SU-DHL-6 (cell line): ENCODE measurements at regions not wholly inside any gene's neighbourhood (a gene's known extent, or its start where the extent isn't known, plus 50 kb on each side); places are given as distances from the start of the nearest gene placed in this dataset.

Experiments used
- H2AFZ ChIP-seq: fragments of 200-600 bp; sonication (generic); 2 replicates; pipeline ENCODE4 v1.6.1; 2014; ENCODE audit warnings: low read depth, mild to moderate bottlenecking, moderate library complexity, mixed read lengths, antibody characterized with exemption, low read length; ENCODE audit not compliant: severe bottlenecking
- H3F3A ChIP-seq: fragments of 200-600 bp; shearing (Covaris generic); 2 replicates; pipeline ENCODE4 v1.6.0; 2016; ENCODE audit warnings: antibody characterized with exemption, mild to moderate bottlenecking; ENCODE audit not compliant: insufficient read depth
- H3K27ac ChIP-seq: fragments of 200-600 bp; sonication (generic); 2 replicates; pipeline ENCODE4 v1.5.1; 2016; ENCODE audit warnings: low read depth, mild to moderate bottlenecking, low read length, moderate library complexity, mixed read lengths
- H3K27me3 ChIP-seq: fragments of 200-600 bp; sonication (generic), shearing (Covaris generic); 2 replicates; pipeline ENCODE4 v1.6.0; 2014; ENCODE audit warnings: mild to moderate bottlenecking, low read length
- H3K36me3 ChIP-seq: fragments of 200-600 bp; sonication (generic); 2 replicates; pipeline ENCODE4 v1.6.1; 2014; ENCODE audit warnings: mild to moderate bottlenecking, low read length, mixed read lengths
- H3K4me2 ChIP-seq: fragments of 300-600, 200-600 bp; shearing (Covaris generic), sonication (generic); 2 replicates; pipeline ENCODE4 v1.6.0; 2014; ENCODE audit warnings: low read length, low read depth, mild to moderate bottlenecking; ENCODE audit not compliant: poor library complexity, severe bottlenecking
- H3K4me3 ChIP-seq: fragments of 200-600 bp; sonication (generic); 2 replicates; pipeline ENCODE4 v1.5.1; 2014; ENCODE audit warnings: antibody characterized with exemption, low read length, mild to moderate bottlenecking, mixed read lengths; ENCODE audit not compliant: insufficient read depth, poor library complexity, severe bottlenecking
- H3K79me2 ChIP-seq: fragments of 200-600 bp; sonication (generic); 2 replicates; pipeline ENCODE4 v1.6.1; 2014; ENCODE audit warnings: mild to moderate bottlenecking, low read length, moderate library complexity; ENCODE audit not compliant: insufficient read depth
- H3K9ac ChIP-seq: fragments of 200-600 bp; sonication (generic); 2 replicates; pipeline ENCODE4 v1.7.0; 2014; ENCODE audit warnings: mild to moderate bottlenecking, low read length
- H3K9me2 ChIP-seq: fragments of 200-600 bp; sonication (generic); replicated peaks from 2 replicates; pipeline ENCODE4 v1.6.1; 2014; ENCODE audit warnings: low read length; ENCODE audit not compliant: insufficient read depth
- H3K9me3 ChIP-seq: fragments of 200-600 bp; sonication (generic); 2 replicates; pipeline ENCODE4 v1.6.1; 2014; ENCODE audit warnings: low read length, mixed read lengths; ENCODE audit not compliant: insufficient read depth
- H4K20me1 ChIP-seq: fragments of 200-600 bp; sonication (generic); 2 replicates; pipeline ENCODE4 v1.6.1; 2014; ENCODE audit warnings: low read depth, mild to moderate bottlenecking, antibody characterized with exemption, low read length, moderate library complexity, mixed read lengths
- CTCF ChIP-seq: fragments of 200-600 bp; sonication (generic); IDR thresholded peaks from one replicate; pipeline ENCODE4 v1.5.1; 2017; ENCODE audit warnings: antibody characterized with exemption, mild to moderate bottlenecking, low read length, moderate library complexity; ENCODE audit not compliant: insufficient read depth, poor library complexity, severe bottlenecking
- EZH2phosphoT487 ChIP-seq: fragments of 200-600 bp; sonication (generic), shearing (Covaris generic); conservative IDR thresholded peaks from 2 replicates; pipeline ENCODE4 v1.6.1; 2018; ENCODE audit warnings: mild to moderate bottlenecking, antibody characterized with exemption, low read length, moderate library complexity, mixed read lengths

- H3K79me2 ChIP-seq, result no peaks in the 10 kb centered on the region
- no peak overlapping the region for H3K9ac ChIP-seq
- H3K9me3 ChIP-seq, result no peaks in the 10 kb centered on the region
- 0 out of 2 replicates have a peak, but pooled peaks cover 16% of the 10 kb centered on the region for H3F3A ChIP-seq
- H3K27me3 ChIP-seq, result no peaks in the 10 kb centered on the region
- no peaks in the 10 kb centered on the region for H4K20me1 ChIP-seq
- H2AFZ ChIP-seq, result no peak overlapping the region
- TF ChIP-seq CTCF (no peak), EZH2phosphoT487 (no peak)
- peak overlapping the region; percentile 40 for H3K27ac ChIP-seq
- H3K4me3 ChIP-seq, result no peak overlapping the region
- no peaks in the 10 kb centered on the region for H3K9me2 ChIP-seq
- no peaks in the 10 kb centered on the region for H3K36me3 ChIP-seq
- H3K4me2 ChIP-seq, result no peak overlapping the region
Observed at GRCh38 chr4:81632581-81633299, 161.0 kb upstream of the RASGEF1B start.

- no peaks in the 10 kb centered on the region for H3K9me3 ChIP-seq
- TF ChIP-seq EZH2phosphoT487 (no peak), CTCF (no peak)
- no peaks in the 10 kb centered on the region for H4K20me1 ChIP-seq
- no peaks in the 10 kb centered on the region for H3K27me3 ChIP-seq
- H3F3A ChIP-seq, result 0 out of 2 replicates have a peak, but pooled peaks cover 16% of the 10 kb centered on the region
- H3K4me2 ChIP-seq, result no peak overlapping the region
- peak overlapping the region; percentile 40 for H3K27ac ChIP-seq
- H3K9ac ChIP-seq, result no peak overlapping the region
- no peaks in the 10 kb centered on the region for H3K79me2 ChIP-seq
- no peaks in the 10 kb centered on the region for H3K9me2 ChIP-seq
- no peaks in the 10 kb centered on the region for H3K36me3 ChIP-seq
- no peak overlapping the region for H2AFZ ChIP-seq
- no peak overlapping the region for H3K4me3 ChIP-seq
Observed at GRCh38 chr4:81631958-81632441, 160.3 kb upstream of the RASGEF1B start.

GRCh38 chr4:81629366-81629765 is 157.7 kb upstream of the RASGEF1B start:
- H3K9ac ChIP-seq, result no peak overlapping the region
- H3K4me3 ChIP-seq, result no peak overlapping the region
- H3K79me2 ChIP-seq, result no peaks in the 10 kb centered on the region
- H3K9me3 ChIP-seq, result no peaks in the 10 kb centered on the region
- no peak overlapping the region for H2AFZ ChIP-seq
- no peak for TF ChIP-seq CTCF
- no peak for TF ChIP-seq EZH2phosphoT487
- no peaks in the 10 kb centered on the region for H3K9me2 ChIP-seq
- H3F3A ChIP-seq, result no peaks in the 10 kb centered on the region
- H3K4me2 ChIP-seq, result no peak overlapping the region
- no peak overlapping the region for H3K27ac ChIP-seq
- H3K27me3 ChIP-seq, result no peaks in the 10 kb centered on the region
- no peaks in the 10 kb centered on the region for H4K20me1 ChIP-seq
- no peaks in the 10 kb centered on the region for H3K36me3 ChIP-seq
